ENCODE measurements at regions not wholly inside any gene's neighbourhood (a gene's known extent, or its start where the extent isn't known, plus 50 kb on each side); places are given as distances from the start of the nearest gene placed in this dataset.

DNA sequence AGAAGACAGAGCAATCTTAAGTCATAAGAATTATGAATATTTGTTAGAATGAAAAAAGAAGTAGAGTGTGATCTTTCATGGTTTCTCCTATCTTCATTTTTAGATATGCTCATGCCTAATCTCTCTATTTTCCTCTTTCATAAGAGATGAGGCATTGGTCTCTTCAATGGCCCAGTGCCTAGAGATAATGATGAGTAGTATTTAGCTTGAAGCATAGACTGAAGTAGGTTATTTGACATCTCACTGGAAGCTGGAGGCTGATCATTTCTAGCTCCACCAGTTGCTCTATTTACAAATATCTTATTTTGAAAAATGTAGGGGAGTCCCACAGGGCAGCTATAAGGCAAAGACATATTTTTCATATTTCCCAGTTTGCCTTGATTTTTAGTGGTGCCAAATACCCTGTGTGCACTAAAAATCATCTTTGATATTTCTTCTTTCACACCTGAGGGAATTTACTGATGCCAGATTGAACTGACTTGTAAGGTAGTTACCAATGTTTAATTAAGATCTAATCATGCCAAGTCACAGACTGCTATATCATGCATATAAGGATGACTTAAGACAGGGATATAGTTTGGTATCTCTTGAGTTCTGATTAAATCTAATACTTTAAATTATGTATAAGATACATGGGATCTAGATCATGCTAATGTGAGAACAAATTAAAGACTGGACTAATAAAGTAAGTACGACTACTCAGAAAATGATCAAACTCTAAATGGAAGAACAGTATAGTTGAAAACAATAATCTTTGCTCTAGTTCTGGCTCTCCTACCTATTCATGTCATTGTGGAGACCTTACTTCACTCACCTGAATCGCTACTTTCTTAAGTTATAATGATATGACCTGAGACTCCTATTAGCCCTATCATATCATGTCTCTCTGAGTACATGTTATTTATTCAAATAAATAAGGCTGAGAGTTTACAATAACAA, 108.2 kb upstream of the IFNE start:
- Histone ChIP-seq H3K4me1 (no peaks in the 10 kb centered on the region), H3K36me3 (no peaks in the 10 kb centered on the region), H3K9me3 (no peaks in the 10 kb centered on the region), H3K27ac (no peak overlapping the region), H3K4me3 (no peak overlapping the region), H3K27me3 (no peaks in the 10 kb centered on the region)
- no peak for DNase-seq
- TF ChIP-seq CTCF (IDR thresholded peaks at IDR 0.05) (no peak), POLR2A (IDR thresholded peaks at IDR 0.05) (no peak)

GRCh38 chr9:21591221-21592062, 109.3 kb upstream of the IFNE start:
- no peaks in the 10 kb centered on the region for H3K4me1 ChIP-seq
- H3K27ac ChIP-seq, result no peak overlapping the region
- no peak for TF ChIP-seq CTCF (IDR thresholded peaks at IDR 0.05)
- no peaks in the 10 kb centered on the region for H3K36me3 ChIP-seq
- DNase-seq, result peak in 2 of 3 donors; percentile 56 to 81
- no peaks in the 10 kb centered on the region for H3K9me3 ChIP-seq
- H3K4me3 ChIP-seq, result no peak overlapping the region
- H3K27me3 ChIP-seq, result no peaks in the 10 kb centered on the region

DNA sequence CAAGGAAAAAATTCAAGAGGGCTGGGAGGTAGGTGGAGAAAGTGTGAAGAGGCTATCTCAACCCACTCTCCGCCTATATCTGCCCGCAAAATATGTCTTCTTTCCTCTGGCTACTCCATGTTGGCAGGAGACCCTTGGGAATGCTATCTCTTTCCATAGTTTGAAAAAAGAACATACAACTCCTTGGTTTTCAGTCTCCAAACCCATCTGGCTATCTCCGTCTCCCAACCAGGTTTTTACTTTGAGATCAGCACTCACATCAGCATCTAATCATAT, 109.9 kb upstream of the IFNE start:
- peaks cover 0 to 3% of the 10 kb centered on the region in 2 donors for H3K27me3 ChIP-seq
- H3K36me3 ChIP-seq, result no peaks in the 10 kb centered on the region
- H3K27ac ChIP-seq, result no peak overlapping the region
- DNase-seq, result no peak
- no peak for TF ChIP-seq POLR2A (IDR thresholded peaks at IDR 0.05)
- no peak for TF ChIP-seq CTCF (IDR thresholded peaks at IDR 0.05)
- no peaks in the 10 kb centered on the region for H3K9me3 ChIP-seq
- H3K4me1 ChIP-seq, result no peaks in the 10 kb centered on the region
- H3K4me3 ChIP-seq, result no peak overlapping the region

DNA sequence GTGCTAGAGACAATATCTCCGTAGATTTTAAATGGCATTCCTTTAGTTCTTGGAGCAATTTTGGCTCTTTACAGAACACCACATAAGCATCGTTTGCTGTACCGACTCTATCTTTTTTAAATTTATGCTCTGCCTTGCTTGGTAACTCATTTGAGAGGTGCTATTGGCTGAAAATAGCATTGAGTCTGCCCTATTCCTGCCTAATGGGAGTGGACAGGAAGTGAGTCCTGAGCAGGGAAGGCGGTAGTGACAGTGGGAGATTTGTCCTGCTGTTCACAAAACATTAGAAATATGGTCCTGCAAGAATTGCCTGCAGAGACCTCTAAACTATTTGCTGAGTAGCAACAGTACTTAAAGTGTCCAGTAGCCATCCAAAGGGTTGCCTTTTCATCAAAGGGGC, 115.2 kb upstream of the IFNE start:
- Histone ChIP-seq H3K4me3 (no peak overlapping the region), H3K9me3 (no peaks in the 10 kb centered on the region), H3K27me3 (peaks cover 0 to 4% of the 10 kb centered on the region in 2 donors), H3K27ac (no peak overlapping the region), H3K36me3 (no peaks in the 10 kb centered on the region), H3K4me1 (no peaks in the 10 kb centered on the region)
- no peak for DNase-seq
- no peak for TF ChIP-seq POLR2A (IDR thresholded peaks at IDR 0.05)

GRCh38 chr9:21598749-21599148, 116.6 kb upstream of the IFNE start:
- peaks cover 0 to 4% of the 10 kb centered on the region in 2 donors for H3K27me3 ChIP-seq
- H3K36me3 ChIP-seq, result no peaks in the 10 kb centered on the region
- TF ChIP-seq POLR2A (IDR thresholded peaks at IDR 0.05) (no peak), CTCF (IDR thresholded peaks at IDR 0.05) (no peak)
- no peaks in the 10 kb centered on the region for H3K9me3 ChIP-seq
- H3K27ac ChIP-seq, result no peak overlapping the region
- H3K4me1 ChIP-seq, result no peaks in the 10 kb centered on the region
- H3K4me3 ChIP-seq, result no peak overlapping the region
- no peak for DNase-seq

DNA sequence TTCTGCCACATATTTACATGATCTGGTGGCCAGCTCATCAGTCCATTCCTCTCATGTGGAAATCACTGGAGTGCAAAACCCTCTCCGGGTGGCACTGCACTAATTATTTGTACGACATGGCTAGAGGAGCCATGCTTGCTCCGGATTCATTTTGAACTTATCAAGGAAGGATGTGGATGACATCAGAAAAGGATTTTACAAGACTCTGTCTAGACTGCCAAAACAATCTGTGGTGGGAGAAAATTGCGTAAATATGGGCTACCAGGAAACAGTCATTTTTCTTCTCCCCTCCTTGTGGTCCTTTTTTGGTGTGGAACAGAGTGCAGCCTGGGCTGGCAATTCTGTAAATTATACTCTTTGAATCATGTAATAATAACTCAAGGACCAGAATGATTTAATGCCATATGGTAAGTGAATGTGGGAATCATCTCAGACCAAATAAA, 123.4 kb upstream of the IFNE start:
- Histone ChIP-seq H3K9me3 (no peaks in the 10 kb centered on the region), H3K4me3 (no peak overlapping the region), H3K27me3 (no peaks in the 10 kb centered on the region), H3K4me1 (no peaks in the 10 kb centered on the region), H3K27ac (no peak overlapping the region), H3K36me3 (no peaks in the 10 kb centered on the region)
- DNase-seq, result no peak
- TF ChIP-seq POLR2A (IDR thresholded peaks at IDR 0.05) (no peak), CTCF (IDR thresholded peaks at IDR 0.05) (no peak)
